Inferior parietal cortex (tissue), 1 donor: ENCODE measurements at regions not wholly inside any gene's neighbourhood (a gene's known extent, or its start where the extent isn't known, plus 50 kb on each side); places are given as distances from the start of the nearest gene placed in this dataset.
"Not testable (repeated sequence)": the region's sequence is repeated elsewhere in the genome, so short reads cannot be mapped to it uniquely, and the experiment has no call there.

Experiments used
- DNase-seq: peaks from one replicate; pipeline ENCODE4 v3.0.0-alpha.2; 2016; ENCODE audit errors: extremely low spot score

DNA sequence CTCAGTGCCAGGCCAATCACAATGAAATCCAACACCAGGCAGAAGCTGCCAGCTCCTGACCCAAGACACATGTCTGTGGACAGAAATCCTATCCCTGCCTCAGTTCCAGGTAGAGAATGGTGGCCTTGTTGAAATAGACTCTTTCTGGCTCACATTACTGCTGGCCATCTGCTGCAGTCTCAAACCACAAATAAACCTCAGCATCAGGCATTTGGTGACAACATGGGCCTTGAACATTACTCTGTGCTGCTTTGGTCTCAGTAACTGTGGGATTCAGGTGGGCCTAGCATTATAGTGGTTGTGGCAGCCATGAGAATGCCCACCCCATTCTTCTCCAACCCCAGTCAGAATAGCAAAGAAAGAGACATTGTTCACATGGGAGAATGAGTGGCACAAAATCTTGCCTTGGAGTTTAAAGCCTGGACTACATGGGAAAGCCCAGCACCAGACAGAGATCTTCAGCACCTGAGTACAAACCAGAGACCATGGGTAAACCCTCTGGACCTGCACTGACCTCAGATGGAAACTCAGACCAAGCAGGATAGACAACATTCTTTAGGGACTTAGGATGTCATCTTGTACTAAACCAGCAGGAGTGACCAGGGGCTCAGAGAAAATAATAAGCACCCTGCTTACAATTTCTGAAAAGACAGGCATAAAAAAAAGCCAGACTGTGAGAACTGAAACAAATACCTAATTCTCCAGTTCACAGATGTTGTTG is 50.4 kb upstream of the TRAM1L1 start:
- DNase-seq, result no peak

DNA sequence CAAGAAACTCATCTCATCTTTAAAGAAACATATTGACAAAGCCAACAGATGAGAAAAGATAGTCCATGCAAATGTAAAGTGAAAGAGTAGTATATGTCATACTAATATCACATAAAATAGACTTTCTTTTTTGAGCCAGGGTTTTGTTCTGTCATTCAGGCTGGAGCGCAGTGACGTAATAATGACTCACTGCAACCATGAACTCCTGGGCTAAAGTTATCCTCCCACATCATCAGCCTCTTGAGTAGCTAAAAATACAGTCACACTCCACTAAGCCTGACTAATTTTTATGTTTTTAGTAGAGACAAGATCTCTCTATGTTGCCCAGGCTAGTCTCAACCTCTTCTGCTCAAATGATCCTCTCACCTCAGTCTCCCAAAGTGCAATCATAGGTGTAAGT is 51.8 kb upstream of the TRAM1L1 start:
- no peak for DNase-seq

DNA sequence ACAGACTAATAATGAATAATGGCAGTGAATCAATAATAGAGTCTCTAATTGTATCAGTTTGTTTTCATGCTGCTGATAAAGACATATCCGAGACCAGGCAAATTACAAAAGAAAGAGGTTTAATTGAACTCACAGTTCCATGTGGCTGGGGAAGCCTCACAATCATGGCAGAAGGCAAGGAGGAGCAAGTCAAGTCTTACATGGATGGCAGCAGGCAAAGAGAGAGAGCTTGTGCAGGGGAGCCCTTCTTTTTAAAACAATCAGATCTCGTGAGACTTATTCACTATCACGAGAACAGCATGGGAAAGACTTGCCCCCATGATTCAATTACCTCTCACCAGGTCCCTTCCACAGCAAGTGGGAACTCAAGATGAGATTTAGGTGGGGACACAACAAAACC is 53.4 kb upstream of the TRAM1L1 start:
- DNase-seq, result not testable (repeated sequence)

DNA sequence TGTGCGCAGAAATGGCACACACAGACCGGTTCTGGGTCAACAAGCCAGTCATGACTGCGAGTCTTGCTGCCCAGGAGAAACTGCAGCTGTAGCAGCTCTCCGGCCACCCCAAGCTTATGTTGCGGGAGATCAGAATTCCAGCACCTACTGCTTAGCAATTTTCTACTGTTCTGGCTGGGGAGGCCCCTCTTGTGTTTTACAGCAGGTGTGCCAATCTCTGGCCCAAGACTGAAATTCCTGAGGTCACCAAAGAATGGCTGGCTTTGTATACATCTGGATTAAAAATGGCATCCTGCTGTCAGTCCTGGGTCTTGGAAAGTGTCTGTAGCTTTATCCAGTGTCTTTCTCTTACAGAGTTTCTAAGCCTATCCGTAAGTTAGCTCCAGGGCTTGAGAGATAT is 68.9 kb upstream of the TRAM1L1 start:
- DNase-seq, result no peak

DNA sequence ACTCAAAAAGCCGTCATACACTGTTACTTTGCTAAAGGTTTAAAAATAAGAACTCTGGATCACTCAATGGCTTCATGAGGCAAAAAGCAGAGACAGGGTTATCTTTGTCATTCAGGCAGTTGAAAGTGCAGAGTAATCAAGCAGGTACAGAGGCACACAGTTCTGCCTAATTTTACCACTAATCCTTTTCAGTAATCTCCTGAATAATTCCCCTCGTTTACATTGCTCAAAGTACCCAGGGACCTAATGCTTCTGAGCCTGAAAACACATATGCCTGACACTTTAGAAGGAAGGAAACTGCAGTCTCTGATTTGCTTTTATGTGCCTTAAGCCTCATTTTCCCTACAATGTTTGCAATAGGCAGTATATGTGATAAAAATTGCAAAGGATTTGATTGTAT is 71.4 kb upstream of the TRAM1L1 start:
- DNase-seq, result no peak

DNA sequence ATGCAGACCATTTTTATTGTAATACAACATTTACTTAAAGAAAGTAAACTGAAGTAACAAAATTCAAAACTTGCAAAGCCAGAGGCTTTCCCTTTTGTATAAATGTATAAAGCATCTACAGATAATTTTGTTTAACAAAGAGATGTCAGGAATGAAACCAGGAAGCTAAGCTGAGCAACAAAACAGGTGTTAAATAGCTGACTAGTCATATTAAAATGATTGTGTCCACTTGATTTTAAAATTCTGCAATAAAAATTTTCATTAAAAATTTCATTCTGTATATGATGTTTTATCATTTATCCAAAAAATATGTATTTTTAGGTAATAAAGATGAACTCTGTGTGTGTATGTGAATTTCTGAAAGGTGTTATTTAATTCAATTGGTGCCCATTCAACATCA is 72.0 kb upstream of the TRAM1L1 start:
- no peak for DNase-seq

DNA sequence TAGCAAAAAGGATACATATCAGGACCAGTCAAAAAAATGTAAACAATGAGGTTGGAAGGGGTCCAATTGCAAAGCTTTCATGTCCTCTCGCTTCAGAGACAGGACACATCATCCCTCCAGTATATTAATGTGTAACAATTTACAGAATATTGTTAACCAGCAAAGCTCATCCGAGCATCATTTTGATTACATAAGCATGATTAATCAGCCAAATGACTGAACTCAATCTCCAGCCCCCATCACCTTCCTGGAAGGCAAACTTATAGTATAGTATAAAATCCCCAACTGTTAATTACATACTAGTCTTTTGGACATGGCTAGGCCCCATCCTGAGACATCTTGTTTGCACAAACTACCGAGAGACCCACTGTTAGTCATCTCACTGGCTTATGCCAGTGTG is 77.6 kb upstream of the TRAM1L1 start:
- no peak for DNase-seq

DNA sequence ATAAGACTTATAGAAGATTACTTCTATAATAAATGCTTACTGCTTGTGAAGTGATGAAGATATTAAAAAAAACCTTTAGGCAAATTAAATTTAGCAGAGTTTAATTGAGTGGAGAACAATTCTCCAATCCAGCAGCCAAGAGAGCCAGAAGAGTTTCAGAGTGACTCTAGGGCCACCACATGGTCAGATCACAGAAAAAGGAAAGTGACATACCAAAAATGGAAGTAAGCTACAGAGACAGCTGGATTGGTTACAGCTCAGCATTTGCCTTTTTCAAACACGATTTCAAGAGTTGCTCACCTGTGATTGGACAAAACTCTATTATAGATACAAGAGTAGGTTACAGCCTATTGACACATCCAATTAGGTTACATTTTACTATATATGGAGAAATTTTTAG is 79.0 kb upstream of the TRAM1L1 start:
- DNase-seq, result no peak

DNA sequence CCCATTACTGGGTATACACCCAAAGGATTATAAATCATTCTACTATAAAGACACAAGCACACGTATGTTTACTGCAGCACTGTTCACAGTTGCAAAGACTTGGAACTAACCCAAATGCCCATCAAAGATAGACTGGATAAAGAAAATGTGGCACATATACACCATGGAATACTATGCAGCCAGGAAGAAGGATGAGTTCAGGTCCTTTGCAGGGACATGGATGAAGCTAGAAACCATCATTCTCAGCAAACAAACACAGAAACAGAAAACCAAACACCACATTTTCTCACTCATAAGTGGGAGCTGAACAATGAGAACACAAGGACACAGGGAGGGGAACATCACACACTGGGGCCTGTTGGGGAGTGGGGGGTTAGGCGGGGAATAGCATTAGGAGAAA is 90.0 kb upstream of the TRAM1L1 start:
- DNase-seq, result not testable (repeated sequence)

DNA sequence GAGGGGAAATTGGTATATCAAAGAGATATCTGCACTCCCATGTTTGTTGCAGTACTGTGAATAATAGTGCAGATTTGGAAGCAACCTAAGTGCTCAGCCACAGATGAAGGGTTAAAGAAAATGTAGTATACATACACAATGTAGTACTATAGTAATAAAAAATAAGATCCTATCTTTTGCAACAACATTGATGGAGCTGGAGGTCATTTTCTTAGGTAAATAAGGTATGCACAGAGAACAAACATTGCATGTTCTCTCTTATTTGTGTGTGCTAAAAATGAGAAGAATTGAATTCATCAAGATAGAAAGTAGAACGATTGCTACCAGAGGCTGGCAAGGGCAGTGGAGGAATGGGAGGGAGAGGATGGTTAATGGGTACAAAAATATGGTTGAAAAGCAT is 117.9 kb upstream of the TRAM1L1 start:
- DNase-seq, result no peak

DNA sequence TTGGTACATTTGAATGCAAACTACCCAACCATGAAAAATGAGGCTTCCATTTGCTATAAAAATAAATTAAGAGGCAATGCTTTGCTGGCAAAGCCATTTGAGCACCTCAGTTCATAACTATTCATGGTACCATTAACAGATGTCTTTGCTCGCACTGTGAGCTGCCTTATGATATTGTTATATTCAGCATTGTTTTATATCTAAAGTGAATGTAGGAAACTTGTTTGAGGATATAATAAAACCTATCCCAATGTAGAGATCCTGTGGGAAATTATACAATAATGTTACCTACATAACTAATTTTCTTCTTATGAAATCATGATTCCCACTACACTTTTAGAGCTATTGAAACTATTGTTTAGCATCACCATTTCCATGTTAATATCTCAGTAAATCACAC is 125.2 kb upstream of the TRAM1L1 start:
- no peak for DNase-seq

DNA sequence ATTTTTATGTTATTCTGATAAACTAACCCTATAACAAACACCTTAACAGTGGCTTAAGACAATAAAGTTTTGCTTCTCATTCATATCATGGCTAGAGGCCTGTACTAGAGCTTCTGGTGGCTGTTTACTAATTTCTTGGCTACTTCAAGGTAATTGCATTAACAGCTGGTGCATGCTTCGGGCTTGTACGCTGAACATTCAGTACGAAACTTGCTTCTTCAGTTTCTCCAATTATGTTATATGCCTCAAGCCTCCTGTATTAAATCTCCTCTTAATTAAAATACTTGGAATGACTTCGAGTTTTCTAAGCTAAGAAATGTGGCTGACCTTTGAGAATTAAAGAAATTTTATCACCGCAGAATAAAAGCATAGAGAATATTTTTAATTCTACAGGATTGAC is 138.9 kb upstream of the TRAM1L1 start:
- DNase-seq, result no peak

DNA sequence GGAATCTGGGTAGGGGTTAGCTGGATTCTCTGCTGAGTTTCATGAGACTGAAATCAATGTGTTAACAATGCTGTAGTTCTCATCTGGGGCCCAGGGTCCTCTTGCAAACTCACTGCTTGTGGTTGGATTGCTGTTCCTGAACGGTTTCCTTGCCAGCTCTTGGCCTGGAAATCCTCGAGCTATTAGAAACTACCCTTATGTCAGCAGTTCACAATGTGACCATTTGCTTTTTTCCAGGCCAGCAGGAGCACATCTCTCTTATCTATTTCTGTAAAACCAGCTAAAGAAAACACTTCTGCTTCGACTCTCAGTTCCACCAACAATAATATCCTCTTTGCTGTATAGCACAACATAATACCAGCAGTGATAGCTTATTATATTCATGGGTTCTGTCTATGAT is 140.1 kb upstream of the TRAM1L1 start:
- no peak for DNase-seq

DNA sequence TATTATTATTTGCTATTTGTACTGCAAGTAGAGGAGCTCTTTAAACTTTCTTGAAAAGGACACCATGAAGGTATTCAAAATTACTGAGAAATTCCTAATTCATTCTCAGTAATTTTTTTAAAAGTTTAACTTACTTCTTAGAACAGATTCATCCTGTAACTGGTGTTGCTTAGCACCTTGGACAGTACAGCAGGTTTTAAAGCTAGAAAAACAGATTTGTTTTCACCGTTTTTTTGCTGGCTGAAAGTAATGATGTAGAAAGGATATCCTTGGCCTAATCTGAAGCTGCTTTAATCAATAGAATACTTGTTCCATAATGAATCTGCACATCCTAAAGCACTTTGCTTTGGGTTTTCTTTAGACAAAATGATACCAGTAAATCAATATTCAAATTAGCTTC is 142.5 kb upstream of the TRAM1L1 start:
- no peak for DNase-seq

DNA sequence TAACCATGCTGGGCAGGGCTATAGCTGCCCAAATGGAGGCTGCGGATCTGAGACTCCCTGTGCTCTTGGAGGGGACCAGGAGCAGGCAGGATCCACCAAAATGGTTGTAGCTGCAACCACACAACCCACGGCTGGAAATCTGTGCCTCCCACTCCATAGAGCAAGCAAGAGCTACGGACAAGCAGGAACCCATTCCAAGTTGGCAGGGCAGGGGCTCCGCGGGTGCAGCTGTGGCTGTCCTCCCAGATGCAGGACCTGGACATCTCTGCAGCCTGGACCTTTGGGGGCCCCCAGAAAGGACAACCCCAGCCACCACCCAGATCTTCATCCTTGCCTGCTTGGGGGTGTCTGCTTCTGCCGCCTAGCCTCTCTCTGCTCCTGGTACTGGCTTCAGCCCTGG is 154.1 kb upstream of the TRAM1L1 start:
- DNase-seq, result no peak

DNA sequence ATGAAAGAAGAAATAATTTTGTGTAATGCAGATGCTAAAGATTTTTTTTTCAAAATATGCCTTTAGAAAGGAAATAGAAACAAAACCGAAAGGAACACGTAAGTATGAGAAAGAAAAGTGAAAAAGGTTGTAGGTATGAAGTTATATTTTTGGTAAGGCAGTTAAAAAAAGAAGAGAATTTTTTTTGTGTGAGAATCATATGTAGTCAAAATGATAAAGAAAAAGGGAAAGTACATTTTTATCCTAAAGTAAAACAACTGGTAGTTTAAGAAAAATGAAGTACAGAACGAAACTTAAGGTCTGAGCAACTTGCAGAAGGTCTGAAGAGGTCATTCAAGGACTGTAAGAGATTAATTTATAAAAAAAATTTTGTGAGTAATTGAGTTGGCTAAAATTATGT is 164.0 kb upstream of the TRAM1L1 start:
- DNase-seq, result no peak

DNA sequence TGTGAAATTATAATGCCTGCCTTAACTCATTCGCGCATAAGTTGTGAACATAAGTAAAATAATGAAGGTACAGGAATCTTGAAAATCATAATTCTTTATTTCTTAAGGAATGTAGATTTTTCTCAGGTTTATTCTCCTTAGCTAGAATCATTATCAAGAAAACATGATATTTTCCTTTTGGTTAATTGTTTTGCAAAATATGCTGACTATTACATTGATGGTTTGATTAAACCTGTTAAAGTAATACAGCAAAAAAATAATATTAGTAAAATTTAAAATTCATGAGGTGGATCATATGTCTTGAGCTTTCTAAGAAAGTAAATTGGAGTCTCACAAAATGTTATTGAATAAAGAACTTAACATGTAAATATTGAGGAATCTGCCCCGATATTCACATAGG is 178.7 kb upstream of the TRAM1L1 start:
- DNase-seq, result no peak

DNA sequence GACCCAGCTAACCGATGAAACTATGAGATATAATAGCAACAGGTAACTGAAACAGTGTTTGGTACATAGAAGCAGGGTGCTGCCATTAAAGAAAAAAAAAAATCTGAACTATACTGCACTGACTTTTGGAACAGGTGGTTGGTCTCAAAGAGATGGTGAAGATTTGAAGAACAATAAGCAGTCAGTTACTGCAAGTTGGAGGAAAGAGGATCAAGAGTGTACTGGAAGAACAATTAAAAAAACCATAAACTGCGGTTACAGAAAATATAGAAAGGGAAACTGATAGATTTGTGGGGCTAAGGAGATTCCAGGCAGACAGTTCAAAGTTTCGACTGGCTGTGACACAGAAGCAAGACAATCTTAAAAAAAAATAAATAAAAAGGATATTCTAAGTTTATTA is 181.9 kb upstream of the TRAM1L1 start:
- no peak for DNase-seq

DNA sequence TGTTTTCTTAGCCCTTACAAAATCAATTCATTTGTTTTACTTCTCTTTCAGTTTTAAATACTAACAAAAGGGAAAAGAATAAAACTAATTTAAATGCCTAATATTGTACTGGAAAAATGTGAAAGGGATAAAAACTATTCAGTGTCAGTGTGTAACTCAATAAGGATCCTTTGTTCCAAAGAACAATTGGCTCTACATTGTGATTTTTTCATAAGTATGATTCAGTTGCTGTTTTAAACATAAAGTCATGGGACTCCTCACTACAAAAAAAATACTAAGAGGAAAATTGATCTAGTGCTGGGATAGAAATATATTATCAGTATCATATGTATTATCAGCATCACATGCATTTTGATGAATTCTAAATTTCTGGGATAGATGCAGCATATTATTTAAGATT is 199.4 kb upstream of the TRAM1L1 start:
- DNase-seq, result peak; percentile 62

DNA sequence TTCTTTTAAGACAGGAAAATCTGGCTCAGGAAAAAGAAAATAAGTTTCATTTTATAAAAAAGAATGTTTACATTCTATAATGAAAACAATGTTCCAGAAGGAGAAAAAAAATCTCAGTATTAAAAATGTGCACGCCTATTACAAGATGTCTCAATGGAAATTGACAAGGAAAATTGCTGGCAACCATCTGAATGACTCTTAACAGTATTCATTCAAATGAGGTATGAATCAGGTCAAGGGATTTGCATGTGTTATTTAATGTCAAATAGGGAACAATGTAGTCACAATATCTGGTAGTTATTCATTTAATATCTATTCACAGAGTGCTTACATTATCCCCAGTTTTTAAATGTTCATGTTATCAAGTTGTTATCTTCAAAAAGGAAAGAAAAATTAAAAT is 208.4 kb upstream of the TRAM1L1 start:
- DNase-seq, result no peak

DNA sequence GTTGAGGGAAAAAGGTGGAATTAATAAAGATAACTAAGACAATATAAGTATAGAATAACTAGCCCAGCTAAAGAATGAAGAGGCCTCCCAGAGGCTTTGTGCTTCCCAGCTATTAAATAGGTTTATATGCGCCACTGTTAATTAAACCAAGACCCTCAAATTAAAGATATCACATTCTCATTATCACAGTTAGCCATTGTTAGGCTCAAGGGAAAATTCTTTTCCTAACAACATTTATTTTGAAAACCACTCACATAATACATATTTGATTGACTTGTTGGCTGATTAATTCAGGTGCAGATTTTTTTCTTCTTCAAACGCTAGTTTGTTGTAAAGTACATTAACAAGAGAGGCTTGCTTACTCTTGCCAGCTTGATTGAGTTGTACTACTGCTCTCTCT is 216.8 kb upstream of the TRAM1L1 start:
- no peak for DNase-seq

DNA sequence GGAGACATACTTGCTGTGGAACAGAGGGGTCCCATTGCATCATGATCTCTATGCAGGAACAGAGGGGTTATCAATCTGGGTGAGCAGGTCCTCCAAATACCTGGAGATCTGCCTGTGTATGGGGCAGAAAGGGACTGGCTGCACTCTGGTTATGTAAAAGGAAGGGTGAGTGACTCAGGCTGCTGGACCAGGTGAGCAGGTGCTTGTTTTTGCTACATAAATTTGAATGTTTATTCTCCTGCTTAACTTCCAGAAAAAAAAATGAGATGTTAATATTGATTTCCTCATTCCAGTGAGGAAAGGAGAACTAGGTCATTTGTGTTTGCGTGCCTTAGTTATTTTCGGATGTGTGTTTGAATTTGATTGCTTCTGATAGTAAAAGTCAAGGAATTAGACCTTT is 225.8 kb upstream of the TRAM1L1 start:
- DNase-seq, result no peak

DNA sequence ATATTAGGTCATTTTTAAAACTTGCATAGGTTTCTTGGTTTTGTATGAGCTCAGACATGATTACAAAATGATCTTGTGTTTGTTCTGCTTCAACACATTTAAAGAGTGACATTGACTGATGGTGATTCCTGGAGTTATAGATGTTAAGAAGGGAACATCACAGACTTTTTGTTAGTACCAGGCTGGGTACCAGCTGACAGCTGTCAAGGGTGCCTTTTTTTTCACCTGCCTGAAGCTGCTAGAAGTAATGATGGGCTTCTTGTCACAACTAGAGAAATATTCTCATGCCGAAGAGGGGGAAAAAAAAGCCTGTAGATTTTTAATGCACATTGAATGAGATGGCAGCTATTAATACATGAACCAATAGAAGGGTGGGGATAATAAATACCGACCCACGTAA is 226.6 kb upstream of the TRAM1L1 start:
- no peak for DNase-seq

DNA sequence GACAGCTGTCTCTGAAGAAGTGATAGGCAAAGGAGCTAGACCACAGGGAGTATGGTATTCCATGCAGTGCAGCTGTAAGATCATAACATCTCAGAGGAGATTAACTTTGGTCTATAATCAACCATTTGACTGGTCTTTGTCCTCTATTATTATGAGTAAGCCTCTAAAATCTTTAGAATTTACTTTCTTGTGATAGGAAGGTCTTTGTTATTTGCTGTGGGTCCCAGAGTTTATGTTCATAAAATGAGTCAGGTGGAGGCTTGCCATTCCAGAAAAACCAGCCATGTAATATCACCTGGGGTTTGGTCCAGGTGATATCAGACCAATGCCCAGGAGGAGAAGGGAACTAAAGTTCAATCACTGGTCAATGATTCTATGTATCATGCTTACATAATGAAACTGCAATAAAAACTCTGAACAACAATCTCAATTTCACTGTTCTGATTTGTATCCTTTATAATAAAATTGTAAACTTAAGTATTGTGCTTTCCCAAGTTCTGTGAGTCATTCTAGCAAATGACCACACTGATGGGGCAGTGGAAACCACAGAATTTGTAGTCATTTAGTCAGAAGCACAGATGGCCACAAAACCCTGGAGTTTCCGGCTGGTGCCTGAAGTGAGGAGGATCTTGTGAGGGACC is 239.6 kb upstream of the TRAM1L1 start:
- no peak for DNase-seq
